ENCODE measurements at regions not wholly inside any gene's neighbourhood (a gene's known extent, or its start where the extent isn't known, plus 50 kb on each side); places are given as distances from the start of the nearest gene placed in this dataset.

GRCh38 chr4:123104310-123105025, 182.1 kb upstream of the NUDT6 start:
- DNase-seq, result no peak

GRCh38 chr4:123105026-123105420, 182.6 kb upstream of the NUDT6 start:
- DNase-seq, result no peak

GRCh38 chr4:123106747-123107146, 184.3 kb upstream of the NUDT6 start:
- DNase-seq, result peak; percentile 14

GRCh38 chr4:123107444-123108252, 185.3 kb upstream of the NUDT6 start:
- DNase-seq, result no peak

- no peak for DNase-seq
Measured at GRCh38 chr4:123109139-123109538, 186.7 kb upstream of the NUDT6 start.

GRCh38 chr4:123110147-123110546, 187.8 kb upstream of the NUDT6 start:
- DNase-seq, result no peak

GRCh38 chr4:123110685-123111084, 188.3 kb upstream of the NUDT6 start:
- DNase-seq, result no peak

GRCh38 chr4:123113155-123113554, 190.8 kb upstream of the NUDT6 start:
- DNase-seq, result no peak

- no peak for DNase-seq
Measured at GRCh38 chr4:123114084-123114914, 191.9 kb upstream of the NUDT6 start.

GRCh38 chr4:123114915-123115756, 192.7 kb upstream of the NUDT6 start:
- no peak for DNase-seq

- DNase-seq, result no peak
Measured at GRCh38 chr4:123116412-123116811, 194.0 kb upstream of the NUDT6 start.

- no peak for DNase-seq
Measured at GRCh38 chr4:123120473-123120872, 198.1 kb upstream of the NUDT6 start.

GRCh38 chr4:123121241-123121907, 199.0 kb upstream of the NUDT6 start:
- no peak for DNase-seq

GRCh38 chr4:123125477-123125876, 203.1 kb upstream of the NUDT6 start:
- DNase-seq, result no peak

- no peak for DNase-seq
Measured at GRCh38 chr4:123127218-123127617, 204.8 kb upstream of the NUDT6 start.

- no peak for DNase-seq
Measured at GRCh38 chr4:123127875-123128274, 205.5 kb upstream of the NUDT6 start.

GRCh38 chr4:123133397-123134050, 211.1 kb upstream of the NUDT6 start:
- no peak for DNase-seq

GRCh38 chr4:123144616-123145015, 222.2 kb upstream of the NUDT6 start:
- DNase-seq, result no peak

GRCh38 chr4:123158576-123158975, 236.2 kb upstream of the NUDT6 start:
- DNase-seq, result no peak

- DNase-seq, result no peak
Measured at GRCh38 chr4:123159479-123159878, 237.1 kb upstream of the NUDT6 start.

- no peak for DNase-seq
Measured at GRCh38 chr4:123162859-123163258, 233.7 kb upstream of the SPRY1 start.

Measured in activated CD8-positive, alpha-beta memory T cell treated with anti-CD3 and anti-CD28 coated beads, Interleukin-2, amount 50 U/mL, for 4 hours (primary cell).